GM12892 (cell line): ENCODE measurements at regions not wholly inside any gene's neighbourhood (a gene's known extent, or its start where the extent isn't known, plus 50 kb on each side); places are given as distances from the start of the nearest gene placed in this dataset.

ENCODE experiments used
- DNase-seq: peaks from one replicate; pipeline ENCODE4 v3.0.0; 2011; ENCODE audit not compliant: insufficient read length
- FAIRE-seq: peaks from 2 replicates; lab custom pipeline; 2011; peaks lifted over from hg19 to GRCh38; lab: Jason Lieb, UNC
- POLR2A ChIP-seq: IDR thresholded peaks from 2 replicates; pipeline ENCODE4 v1.6.1; 2011; ENCODE audit warnings: low read depth, low read length, control low read depth
- POLR2AphosphoS5 ChIP-seq: IDR thresholded peaks from 2 replicates; pipeline ENCODE4 v1.6.1; 2011; ENCODE audit warnings: low read depth, low read length, control low read depth
- TAF1 ChIP-seq: IDR thresholded peaks from 2 replicates; pipeline ENCODE4 v1.6.1; 2011; ENCODE audit warnings: low read depth, mild to moderate bottlenecking, control low read depth, low read length, borderline replicate concordance

GRCh38 chr6:4693173-4693970 is 82.8 kb upstream of the CDYL start:
- FAIRE-seq (no peak), DNase-seq (no peak)
- TF ChIP-seq POLR2A, result no peak
- no peak for TF ChIP-seq POLR2AphosphoS5
- TF ChIP-seq TAF1, result no peak

DNA sequence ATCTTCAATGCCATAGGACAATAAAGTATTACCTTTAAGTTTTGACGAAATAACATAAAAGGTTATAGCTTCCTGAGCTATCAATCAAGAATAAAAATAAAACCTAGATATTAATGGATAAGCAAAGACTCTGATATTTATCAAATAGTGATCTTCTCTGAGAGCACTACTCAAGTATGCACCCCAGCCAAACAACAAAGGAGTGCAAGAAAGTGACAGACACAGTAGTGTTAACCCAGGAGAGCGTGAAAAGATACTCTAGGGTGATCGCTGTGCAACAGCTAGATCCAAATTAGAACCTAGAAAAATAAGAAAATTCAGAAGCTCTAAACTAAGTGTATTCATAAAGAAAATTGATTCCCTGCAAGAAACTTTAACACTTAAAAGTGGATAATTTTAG is 83.5 kb upstream of the CDYL start:
- no peak for DNase-seq
- no peak for TF ChIP-seq POLR2AphosphoS5
- FAIRE-seq, result no peak

GRCh38 chr6:4687989-4688947 is 87.9 kb upstream of the CDYL start:
- FAIRE-seq (no peak), DNase-seq (no peak)
- TF ChIP-seq POLR2AphosphoS5 (no peak), POLR2A (no peak), TAF1 (no peak)

- TF ChIP-seq TAF1, result no peak
- TF ChIP-seq POLR2A, result no peak
- TF ChIP-seq POLR2AphosphoS5, result no peak
- no peak for DNase-seq
- FAIRE-seq, result no peak
Observed at GRCh38 chr6:4687656-4687988, 88.6 kb upstream of the CDYL start.

DNA sequence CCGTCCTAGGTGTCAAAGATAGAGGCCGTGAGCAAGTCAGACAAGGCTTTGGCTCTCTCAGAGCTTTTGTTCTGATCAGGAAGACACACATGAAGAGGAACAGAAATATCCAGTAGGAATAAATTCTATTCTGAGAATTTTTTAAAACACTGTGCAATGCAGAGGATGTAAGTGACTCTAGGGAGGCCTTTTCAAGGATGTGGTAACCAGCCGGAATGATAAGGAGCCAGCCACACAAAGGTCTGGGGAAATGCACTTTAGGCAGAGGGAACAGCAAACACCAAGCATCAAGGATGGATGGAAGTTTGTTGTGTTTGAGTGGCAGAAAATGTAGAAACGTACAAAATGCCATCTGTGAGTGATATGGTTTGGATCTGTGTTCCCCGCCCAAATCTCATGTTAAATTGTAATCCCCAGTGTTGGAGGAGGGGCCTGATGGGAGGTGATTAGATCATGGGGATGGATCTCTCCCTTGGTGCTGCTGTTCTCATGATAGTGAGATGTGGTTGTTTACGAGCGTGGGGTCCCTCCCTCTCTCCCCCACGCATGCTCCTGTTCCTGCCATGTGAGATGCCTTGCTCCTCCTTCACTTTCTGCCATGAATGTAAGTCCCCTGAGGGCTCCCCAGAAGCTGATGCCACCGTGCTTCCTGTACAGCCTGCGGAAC is 93.6 kb upstream of the CDYL start:
- TF ChIP-seq POLR2A (no peak), POLR2AphosphoS5 (no peak), TAF1 (no peak)
- no peak for DNase-seq
- FAIRE-seq, result no peak

- DNase-seq, result no peak
- no peak for FAIRE-seq
- no peak for TF ChIP-seq POLR2AphosphoS5
Observed at GRCh38 chr6:4678506-4679300, 97.5 kb upstream of the CDYL start.

GRCh38 chr6:4677751-4678065 is 98.5 kb upstream of the CDYL start:
- DNase-seq, result no peak
- FAIRE-seq, result no peak
- TF ChIP-seq TAF1 (no peak), POLR2A (no peak), POLR2AphosphoS5 (no peak)

DNA sequence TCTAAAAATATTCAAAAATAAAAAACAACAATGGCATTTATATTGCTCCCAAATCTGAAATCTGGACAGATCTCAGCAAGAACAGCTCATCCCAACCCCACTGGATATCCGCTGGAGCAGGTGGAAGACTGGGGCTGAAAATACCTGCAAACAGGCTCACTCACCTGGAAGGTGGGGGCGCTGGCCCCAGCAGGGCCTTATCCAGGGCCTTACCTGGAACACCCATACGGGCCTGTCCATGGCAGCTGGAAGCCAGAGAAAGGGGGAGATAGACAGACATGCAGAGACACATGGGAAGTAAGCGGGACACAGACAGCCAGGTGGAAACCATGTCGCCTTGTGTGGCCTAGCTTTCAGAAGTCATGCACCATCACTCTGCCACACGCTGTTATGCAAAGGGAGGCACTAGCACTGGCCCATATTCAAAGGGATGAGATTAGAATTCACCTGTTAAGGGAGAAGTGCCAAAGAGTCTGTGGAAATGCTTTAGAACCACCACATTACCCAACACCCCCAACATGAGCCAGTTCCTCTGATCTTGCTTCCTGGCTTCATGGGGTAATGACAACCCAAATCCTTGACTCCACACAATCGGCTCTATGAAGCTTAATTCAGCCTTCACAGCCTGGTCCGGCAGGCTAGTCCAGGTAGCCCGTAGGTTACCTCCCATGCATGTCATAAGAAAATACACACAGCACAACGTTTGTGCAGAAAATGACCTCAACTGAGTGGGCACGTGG is 99.0 kb upstream of the CDYL start:
- no peak for FAIRE-seq

DNA sequence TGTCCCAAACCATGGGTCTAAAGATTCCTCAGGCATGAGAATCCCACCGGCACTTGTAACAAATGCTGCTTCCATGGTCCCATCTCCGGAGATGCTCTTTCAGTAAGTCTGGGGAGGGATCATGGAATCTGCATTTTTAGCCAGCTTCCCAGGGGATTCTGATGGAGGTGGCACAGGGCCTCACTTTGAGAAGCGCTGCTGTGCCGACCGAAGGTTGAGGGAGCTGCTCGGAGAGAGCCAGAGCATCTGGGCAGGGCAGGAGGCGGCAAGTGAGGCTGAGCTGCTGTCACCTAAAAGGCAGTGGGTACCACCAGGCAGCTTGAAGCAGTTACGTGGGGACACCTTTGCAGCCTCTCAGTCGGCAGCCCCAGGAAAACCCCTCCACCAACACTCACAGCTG is 100.2 kb upstream of the CDYL start:
- FAIRE-seq (no peak), DNase-seq (no peak)
- TF ChIP-seq POLR2AphosphoS5 (no peak), POLR2A (no peak), TAF1 (no peak)

More for the DNA sequence above, 99.0 kb upstream of the CDYL start:
- TF ChIP-seq POLR2A (no peak), POLR2AphosphoS5 (no peak), TAF1 (no peak)
- no peak for DNase-seq

- TF ChIP-seq POLR2AphosphoS5, result no peak
- TF ChIP-seq POLR2A, result no peak
- no peak for TF ChIP-seq TAF1
- FAIRE-seq, result no peak
- DNase-seq, result no peak
Observed at GRCh38 chr6:4675121-4675520, 101.1 kb upstream of the CDYL start.

DNA sequence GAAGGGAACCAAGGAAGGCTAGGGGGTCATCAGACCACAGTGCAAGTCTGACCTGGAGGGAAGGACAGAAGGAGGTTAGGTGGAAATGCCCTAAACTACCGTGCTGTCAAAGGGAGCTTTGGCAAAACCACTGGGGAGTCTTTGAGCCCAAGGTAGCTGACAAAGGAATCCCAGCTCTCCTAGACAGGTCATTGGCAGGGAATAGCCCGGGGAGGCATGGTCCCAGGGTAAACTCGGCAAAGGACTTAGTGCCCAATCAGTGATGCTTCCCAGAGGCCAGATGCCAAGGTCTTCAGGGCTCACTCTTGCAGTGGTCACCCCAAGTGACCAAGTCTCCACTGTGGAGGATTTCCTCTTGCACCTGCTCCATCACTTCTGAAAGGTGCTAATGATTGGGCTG is 102.3 kb upstream of the CDYL start:
- no peak for TF ChIP-seq POLR2AphosphoS5
- TF ChIP-seq TAF1, result no peak
- TF ChIP-seq POLR2A, result no peak
- no peak for FAIRE-seq
- DNase-seq, result no peak
